WTC11 (cell line): ENCODE measurements at regions not wholly inside any gene's neighbourhood (a gene's known extent, or its start where the extent isn't known, plus 50 kb on each side); places are given as distances from the start of the nearest gene placed in this dataset.

Experiments
- ATAC-seq: fragments of 200-7000 bp; cut with Tn5 transposase; 2 replicates; pipeline ENCODE4 v1.10.0; 2021; ENCODE audit warnings: mild to moderate bottlenecking, moderate library complexity
- CTCF ChIA-PET: fragments of 300-600 bp; sonication (Branson Sonifier 250); formaldehyde crosslinking; loops from one replicate; lab custom pipeline; 2021; ENCODE audit warnings: antibody characterized with exemption; lab: Charles Lee
- POLR2A ChIA-PET: fragments of 350-600 bp; sonication (Branson Sonifier 250); formaldehyde crosslinking; loops from one replicate; lab custom pipeline; 2021; ENCODE audit warnings: antibody characterized with exemption; lab: Charles Lee
- DNase-seq: peaks from one replicate; pipeline ENCODE4 v3.0.0; 2021; ENCODE audit warnings: low spot score
- H3K27ac Mint-ChIP-seq: 2 replicates; pipeline ENCODE4 v1.8.0; 2021; ENCODE audit warnings: mixed read lengths
- H3K27me3 Mint-ChIP-seq: 2 replicates; pipeline ENCODE4 v1.8.0; 2021; ENCODE audit warnings: low read depth, mild to moderate bottlenecking, moderate library complexity, mixed read lengths
- H3K36me3 Mint-ChIP-seq: 2 replicates; pipeline ENCODE4 v1.8.0; 2021; ENCODE audit warnings: mixed read lengths
- H3K4me1 Mint-ChIP-seq: 2 replicates; pipeline ENCODE4 v1.8.0; 2022; ENCODE audit warnings: mixed read lengths
- H3K4me3 Mint-ChIP-seq: 2 replicates; pipeline ENCODE4 v1.8.0; 2021; ENCODE audit warnings: mild to moderate bottlenecking, moderate library complexity, mixed read lengths
- H3K9me3 Mint-ChIP-seq: 2 replicates; pipeline ENCODE4 v1.8.0; 2021; ENCODE audit warnings: mixed read lengths
- AFF4 ChIP-seq: sonication (generic); formaldehyde crosslinking; IDR thresholded peaks from 2 replicates; pipeline ENCODE4 v1.8.1; 2023; ENCODE audit warnings: mild to moderate bottlenecking, missing genetic modification reagents, borderline replicate concordance
- ARID4B ChIP-seq: sonication (generic); formaldehyde crosslinking; IDR thresholded peaks from 2 replicates; pipeline ENCODE4 v1.8.0; 2023; ENCODE audit warnings: missing genetic modification reagents, mild to moderate bottlenecking, borderline replicate concordance
- CREM ChIP-seq: sonication (generic); formaldehyde crosslinking; IDR thresholded peaks from 2 replicates; pipeline ENCODE4 v1.8.1; 2022; ENCODE audit warnings: mild to moderate bottlenecking, missing genetic modification reagents, moderate library complexity
- FOXP4 ChIP-seq: sonication (generic); formaldehyde crosslinking; IDR thresholded peaks from 2 replicates; pipeline ENCODE4 v1.8.0; 2022; ENCODE audit warnings: mild to moderate bottlenecking, missing genetic modification reagents
- GABPB1 ChIP-seq: sonication (generic); formaldehyde crosslinking; IDR thresholded peaks from 2 replicates; pipeline ENCODE4 v1.8.1; 2023; ENCODE audit warnings: mild to moderate bottlenecking, missing genetic modification reagents
- IRF2 ChIP-seq: sonication (generic); formaldehyde crosslinking; IDR thresholded peaks from 2 replicates; pipeline ENCODE4 v1.8.0; 2022; ENCODE audit warnings: low read depth, missing genetic modification reagents, borderline replicate concordance
- NR3C1 ChIP-seq: sonication (generic); formaldehyde crosslinking; conservative IDR thresholded peaks from 2 replicates; pipeline ENCODE4 v1.8.1; 2023; ENCODE audit warnings: low read depth, mild to moderate bottlenecking, missing genetic modification reagents
- OVOL2 ChIP-seq: fragments of 250-450 bp; sonication (Bioruptor Pico); IDR thresholded peaks from 2 replicates; pipeline ENCODE4 v1.9.0; 2021; ENCODE audit warnings: mild to moderate bottlenecking, borderline replicate concordance
- PRRX2 ChIP-seq: fragments of 250-450 bp; sonication (Bioruptor Pico); IDR thresholded peaks from 2 replicates; pipeline ENCODE4 v1.8.0; 2021; ENCODE audit warnings: mild to moderate bottlenecking
- RELA ChIP-seq: sonication (generic); formaldehyde crosslinking; IDR thresholded peaks from 2 replicates; pipeline ENCODE4 v1.8.1; 2022; ENCODE audit warnings: missing genetic modification reagents, mild to moderate bottlenecking, borderline replicate concordance
- USF1 ChIP-seq: sonication (generic); formaldehyde crosslinking; IDR thresholded peaks from 2 replicates; pipeline ENCODE4 v1.8.0; 2022; ENCODE audit warnings: mild to moderate bottlenecking, missing genetic modification reagents
- ZNF219 ChIP-seq: sonication (generic); formaldehyde crosslinking; IDR thresholded peaks from 2 replicates; pipeline ENCODE4 v1.8.0; 2023; ENCODE audit warnings: missing genetic modification reagents, mild to moderate bottlenecking, borderline replicate concordance
- ZNF423 ChIP-seq: fragments of 250-450 bp; sonication (Bioruptor Pico); IDR thresholded peaks from 2 replicates; pipeline ENCODE4 v2.1.2; 2022; ENCODE audit warnings: mild to moderate bottlenecking, moderate library complexity
- TF ChIP-seq, protein P1 (sequence below): fragments of 250-450 bp; sonication (Bioruptor Pico); IDR thresholded peaks from 2 replicates; pipeline ENCODE4 v2.1.2; 2022; ENCODE audit warnings: mild to moderate bottlenecking, moderate library complexity
- TF ChIP-seq, protein P2 (sequence below): fragments of 250-450 bp; sonication (Bioruptor Pico); IDR thresholded peaks from 2 replicates; pipeline ENCODE4 v1.9.0; 2021; ENCODE audit warnings: mild to moderate bottlenecking
- TF ChIP-seq, protein P3 (sequence below): sonication (generic); formaldehyde crosslinking; IDR thresholded peaks from 2 replicates; pipeline ENCODE4 v1.8.1; 2022; ENCODE audit warnings: mild to moderate bottlenecking, moderate library complexity, missing genetic modification reagents
- TF ChIP-seq, protein P4 (sequence below): sonication (generic); formaldehyde crosslinking; conservative IDR thresholded peaks from 2 replicates; pipeline ENCODE4 v1.8.1; 2023; ENCODE audit warnings: mild to moderate bottlenecking, low read depth, missing genetic modification reagents, moderate library complexity

GRCh38 chr13:26910754-26911465, 150.3 kb upstream of the GPR12 start:
- H3K36me3 Mint-ChIP-seq: no peaks in the 10 kb centered on the region
- H3K4me1 Mint-ChIP-seq: peaks cover 4% of the 10 kb centered on the region; the same call in 1 of the 2 replicates
- DNase-seq: no peak
- H3K27ac Mint-ChIP-seq: no peak overlapping the region
- H3K27me3 Mint-ChIP-seq: no peaks in the 10 kb centered on the region
- CTCF ChIA-PET: no interaction called here
- POLR2A ChIA-PET: no interaction called here
- H3K4me3 Mint-ChIP-seq: no peak overlapping the region
- peaks cover 3% of the 10 kb centered on the region; the same call in 1 of the 2 replicates for H3K9me3 Mint-ChIP-seq
- no peak for ATAC-seq
- TF ChIP-seq IRF2 (CRISPR knock-in tag): no peak
- no peak for TF ChIP-seq ZNF423 (CRISPR knock-in tag)
- TF ChIP-seq PRRX2 (CRISPR knock-in tag): no peak
- TF ChIP-seq, protein P1, sequence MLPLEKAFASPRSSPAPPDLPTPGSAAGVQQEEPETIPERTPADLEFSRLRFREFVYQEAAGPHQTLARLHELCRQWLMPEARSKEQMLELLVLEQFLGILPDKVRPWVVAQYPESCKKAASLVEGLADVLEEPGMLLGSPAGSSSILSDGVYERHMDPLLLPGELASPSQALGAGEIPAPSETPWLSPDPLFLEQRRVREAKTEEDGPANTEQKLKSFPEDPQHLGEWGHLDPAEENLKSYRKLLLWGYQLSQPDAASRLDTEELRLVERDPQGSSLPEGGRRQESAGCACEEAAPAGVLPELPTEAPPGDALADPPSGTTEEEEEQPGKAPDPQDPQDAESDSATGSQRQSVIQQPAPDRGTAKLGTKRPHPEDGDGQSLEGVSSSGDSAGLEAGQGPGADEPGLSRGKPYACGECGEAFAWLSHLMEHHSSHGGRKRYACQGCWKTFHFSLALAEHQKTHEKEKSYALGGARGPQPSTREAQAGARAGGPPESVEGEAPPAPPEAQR (CRISPR knock-in tag): no peak
- no peak for TF ChIP-seq RELA (CRISPR knock-in tag)
- no peak for TF ChIP-seq USF1
- no peak for TF ChIP-seq ARID4B (CRISPR knock-in tag)
- TF ChIP-seq, protein P2, sequence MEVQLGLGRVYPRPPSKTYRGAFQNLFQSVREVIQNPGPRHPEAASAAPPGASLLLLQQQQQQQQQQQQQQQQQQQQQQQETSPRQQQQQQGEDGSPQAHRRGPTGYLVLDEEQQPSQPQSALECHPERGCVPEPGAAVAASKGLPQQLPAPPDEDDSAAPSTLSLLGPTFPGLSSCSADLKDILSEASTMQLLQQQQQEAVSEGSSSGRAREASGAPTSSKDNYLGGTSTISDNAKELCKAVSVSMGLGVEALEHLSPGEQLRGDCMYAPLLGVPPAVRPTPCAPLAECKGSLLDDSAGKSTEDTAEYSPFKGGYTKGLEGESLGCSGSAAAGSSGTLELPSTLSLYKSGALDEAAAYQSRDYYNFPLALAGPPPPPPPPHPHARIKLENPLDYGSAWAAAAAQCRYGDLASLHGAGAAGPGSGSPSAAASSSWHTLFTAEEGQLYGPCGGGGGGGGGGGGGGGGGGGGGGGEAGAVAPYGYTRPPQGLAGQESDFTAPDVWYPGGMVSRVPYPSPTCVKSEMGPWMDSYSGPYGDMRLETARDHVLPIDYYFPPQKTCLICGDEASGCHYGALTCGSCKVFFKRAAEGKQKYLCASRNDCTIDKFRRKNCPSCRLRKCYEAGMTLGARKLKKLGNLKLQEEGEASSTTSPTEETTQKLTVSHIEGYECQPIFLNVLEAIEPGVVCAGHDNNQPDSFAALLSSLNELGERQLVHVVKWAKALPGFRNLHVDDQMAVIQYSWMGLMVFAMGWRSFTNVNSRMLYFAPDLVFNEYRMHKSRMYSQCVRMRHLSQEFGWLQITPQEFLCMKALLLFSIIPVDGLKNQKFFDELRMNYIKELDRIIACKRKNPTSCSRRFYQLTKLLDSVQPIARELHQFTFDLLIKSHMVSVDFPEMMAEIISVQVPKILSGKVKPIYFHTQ: no peak
- no peak for TF ChIP-seq FOXP4
- no peak for TF ChIP-seq OVOL2 (CRISPR knock-in tag)
- no peak for TF ChIP-seq NR3C1 (CRISPR knock-in tag)
- no peak for TF ChIP-seq ZNF219 (CRISPR knock-in tag)
- TF ChIP-seq, protein P3, sequence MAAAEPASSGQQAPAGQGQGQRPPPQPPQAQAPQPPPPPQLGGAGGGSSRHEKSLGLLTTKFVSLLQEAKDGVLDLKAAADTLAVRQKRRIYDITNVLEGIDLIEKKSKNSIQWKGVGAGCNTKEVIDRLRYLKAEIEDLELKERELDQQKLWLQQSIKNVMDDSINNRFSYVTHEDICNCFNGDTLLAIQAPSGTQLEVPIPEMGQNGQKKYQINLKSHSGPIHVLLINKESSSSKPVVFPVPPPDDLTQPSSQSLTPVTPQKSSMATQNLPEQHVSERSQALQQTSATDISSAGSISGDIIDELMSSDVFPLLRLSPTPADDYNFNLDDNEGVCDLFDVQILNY (CRISPR knock-in tag): no peak
- no peak for TF ChIP-seq AFF4 (CRISPR knock-in tag)
- TF ChIP-seq GABPB1 (CRISPR knock-in tag): no peak
- TF ChIP-seq, protein P4, sequence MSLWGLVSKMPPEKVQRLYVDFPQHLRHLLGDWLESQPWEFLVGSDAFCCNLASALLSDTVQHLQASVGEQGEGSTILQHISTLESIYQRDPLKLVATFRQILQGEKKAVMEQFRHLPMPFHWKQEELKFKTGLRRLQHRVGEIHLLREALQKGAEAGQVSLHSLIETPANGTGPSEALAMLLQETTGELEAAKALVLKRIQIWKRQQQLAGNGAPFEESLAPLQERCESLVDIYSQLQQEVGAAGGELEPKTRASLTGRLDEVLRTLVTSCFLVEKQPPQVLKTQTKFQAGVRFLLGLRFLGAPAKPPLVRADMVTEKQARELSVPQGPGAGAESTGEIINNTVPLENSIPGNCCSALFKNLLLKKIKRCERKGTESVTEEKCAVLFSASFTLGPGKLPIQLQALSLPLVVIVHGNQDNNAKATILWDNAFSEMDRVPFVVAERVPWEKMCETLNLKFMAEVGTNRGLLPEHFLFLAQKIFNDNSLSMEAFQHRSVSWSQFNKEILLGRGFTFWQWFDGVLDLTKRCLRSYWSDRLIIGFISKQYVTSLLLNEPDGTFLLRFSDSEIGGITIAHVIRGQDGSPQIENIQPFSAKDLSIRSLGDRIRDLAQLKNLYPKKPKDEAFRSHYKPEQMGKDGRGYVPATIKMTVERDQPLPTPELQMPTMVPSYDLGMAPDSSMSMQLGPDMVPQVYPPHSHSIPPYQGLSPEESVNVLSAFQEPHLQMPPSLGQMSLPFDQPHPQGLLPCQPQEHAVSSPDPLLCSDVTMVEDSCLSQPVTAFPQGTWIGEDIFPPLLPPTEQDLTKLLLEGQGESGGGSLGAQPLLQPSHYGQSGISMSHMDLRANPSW (CRISPR knock-in tag): no peak
- TF ChIP-seq CREM (CRISPR knock-in tag): no peak
